ENCODE measurements at regions not wholly inside any gene's neighbourhood (a gene's known extent, or its start where the extent isn't known, plus 50 kb on each side); places are given as distances from the start of the nearest gene placed in this dataset.
A peak's percentile ranks its signal among the peaks of the same experiment; 100 is the strongest.
"Not testable (repeated sequence)": the region's sequence is repeated elsewhere in the genome, so short reads cannot be mapped to it uniquely, and the experiment has no call there.

DNA sequence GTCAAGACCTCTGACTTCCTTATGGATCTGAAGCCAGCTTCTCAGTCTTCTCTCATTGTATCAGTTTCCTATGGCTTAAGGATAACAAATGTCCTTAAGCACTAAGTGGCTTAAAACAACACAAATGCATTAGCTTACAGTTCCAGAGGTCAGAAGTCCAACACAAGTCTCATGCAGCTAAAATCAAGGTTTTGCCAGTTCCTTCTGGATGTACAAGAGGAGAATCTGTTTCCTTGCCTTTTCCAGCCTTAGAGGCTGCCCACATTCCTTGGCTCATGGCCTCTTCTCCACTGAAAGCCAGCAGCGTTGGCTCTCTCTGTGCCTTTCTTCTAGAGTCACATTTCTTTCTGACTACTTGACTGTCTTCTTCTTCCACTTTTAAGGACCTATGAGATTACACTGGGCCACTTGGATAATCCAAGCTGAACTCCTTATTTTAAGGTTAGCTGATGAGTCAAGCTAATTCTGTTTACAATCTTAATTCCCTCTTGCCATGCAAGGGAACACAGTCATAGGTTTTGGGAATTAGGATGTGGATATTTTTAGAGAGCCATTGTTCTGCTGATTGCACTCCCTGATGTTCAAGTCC is 179.0 kb downstream of the BCAS1 start:
- H3K27me3 Mint-ChIP-seq = no peaks in the 10 kb centered on the region
- H3K4me3 Mint-ChIP-seq = no peak overlapping the region
- ATAC-seq (ENCODE audit: low read depth) (no peak), DNase-seq (ENCODE audit: low spot score in 2 of 2) (no peak)
- H3K9me3 Mint-ChIP-seq = no peaks in the 10 kb centered on the region
- H3K27ac Mint-ChIP-seq = peak overlapping the region; percentile 14
- peaks cover 22% of the 10 kb centered on the region for H3K4me1 Mint-ChIP-seq
- H3K36me3 Mint-ChIP-seq = no peaks in the 10 kb centered on the region

DNA sequence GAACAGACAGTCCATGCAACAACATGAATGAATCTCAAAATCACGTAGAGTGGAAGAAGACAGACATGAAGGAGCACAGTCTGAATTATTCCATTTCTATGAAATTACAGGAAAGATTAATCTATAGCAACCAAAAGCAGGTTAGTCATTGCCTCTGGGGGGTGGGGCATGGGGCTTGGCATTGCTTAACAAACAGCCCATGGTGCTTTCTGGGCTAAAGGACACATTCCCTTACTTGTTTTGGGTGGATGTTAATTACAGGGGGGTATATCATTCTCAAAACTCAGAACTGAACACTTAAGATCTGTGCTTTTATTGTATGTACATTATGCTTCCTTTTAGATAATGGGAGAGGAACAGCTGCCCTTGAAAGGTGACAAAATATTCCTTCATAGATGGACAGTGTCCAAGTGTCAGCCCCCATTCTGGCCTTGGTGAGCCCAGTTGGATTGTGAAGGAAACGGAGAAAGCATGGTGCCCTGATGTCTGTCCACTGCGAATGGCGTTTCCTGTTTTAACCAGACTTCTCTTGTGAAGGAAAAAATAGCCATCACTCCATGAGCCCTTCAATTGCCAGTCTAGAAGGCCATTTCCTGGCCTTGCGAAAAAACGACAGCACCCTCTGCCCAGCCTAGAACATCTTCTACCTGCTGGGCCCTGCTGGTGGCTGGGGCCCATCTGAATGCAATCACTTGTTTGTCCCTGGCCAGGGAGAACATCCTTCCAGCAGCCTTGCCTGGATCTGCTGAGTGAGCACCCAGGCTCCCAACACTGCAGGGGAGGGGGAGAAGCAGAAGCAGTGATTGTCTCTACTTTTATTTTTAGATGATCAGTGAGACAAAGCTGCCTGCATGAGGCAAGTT is 179.7 kb downstream of the BCAS1 start:
- Mint-ChIP-seq H3K36me3 (no peaks in the 10 kb centered on the region), H3K4me3 (no peak overlapping the region), H3K9me3 (no peaks in the 10 kb centered on the region), H3K4me1 (peaks cover 22% of the 10 kb centered on the region), H3K27ac (peak overlapping the region; percentile 14), H3K27me3 (no peaks in the 10 kb centered on the region)
- DNase-seq (ENCODE audit: low spot score in 2 of 2) (no peak), ATAC-seq (ENCODE audit: low read depth) (no peak)

DNA sequence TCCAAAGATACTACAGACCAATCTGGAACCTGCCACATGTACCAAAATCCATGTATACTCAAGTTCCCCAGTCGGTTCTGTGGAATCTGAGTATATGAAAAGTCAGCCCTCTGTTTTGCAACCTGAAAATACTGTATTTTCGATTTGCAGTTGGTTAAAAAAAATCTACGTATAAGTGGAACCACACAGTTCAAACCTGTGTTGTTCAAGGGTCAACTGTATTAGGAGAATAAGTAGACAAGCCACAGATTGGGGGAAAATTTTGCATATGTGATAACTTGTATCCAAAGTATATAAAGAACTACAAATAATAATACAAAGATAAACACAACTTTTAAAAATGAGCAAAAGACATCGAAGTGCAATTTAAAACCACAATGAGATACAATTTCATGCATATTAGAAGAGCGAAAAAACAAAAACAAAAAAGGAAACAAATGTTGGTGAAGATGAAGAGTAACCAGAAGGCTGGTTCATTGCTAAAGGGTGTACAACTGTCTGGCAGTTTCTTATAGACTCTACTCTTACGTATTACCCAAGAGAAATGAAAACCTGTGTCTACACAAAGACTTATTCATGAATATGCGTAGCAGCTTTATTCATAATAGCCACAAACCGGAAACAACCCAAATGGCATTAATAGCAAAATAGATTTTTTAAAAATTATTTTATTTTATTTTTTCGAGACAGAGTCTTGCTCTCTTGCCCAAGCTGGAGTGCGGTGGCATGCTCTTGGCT is 180.8 kb downstream of the BCAS1 start:
- DNase-seq (ENCODE audit: low spot score in 2 of 2) = no peak
- H3K4me3 Mint-ChIP-seq = no peak overlapping the region
- ATAC-seq (ENCODE audit: low read depth) = no peak
- no peak overlapping the region for H3K27ac Mint-ChIP-seq
- H3K4me1 Mint-ChIP-seq = peaks cover 17% of the 10 kb centered on the region
- H3K9me3 Mint-ChIP-seq = no peaks in the 10 kb centered on the region
- H3K36me3 Mint-ChIP-seq = no peaks in the 10 kb centered on the region
- no peaks in the 10 kb centered on the region for H3K27me3 Mint-ChIP-seq

DNA sequence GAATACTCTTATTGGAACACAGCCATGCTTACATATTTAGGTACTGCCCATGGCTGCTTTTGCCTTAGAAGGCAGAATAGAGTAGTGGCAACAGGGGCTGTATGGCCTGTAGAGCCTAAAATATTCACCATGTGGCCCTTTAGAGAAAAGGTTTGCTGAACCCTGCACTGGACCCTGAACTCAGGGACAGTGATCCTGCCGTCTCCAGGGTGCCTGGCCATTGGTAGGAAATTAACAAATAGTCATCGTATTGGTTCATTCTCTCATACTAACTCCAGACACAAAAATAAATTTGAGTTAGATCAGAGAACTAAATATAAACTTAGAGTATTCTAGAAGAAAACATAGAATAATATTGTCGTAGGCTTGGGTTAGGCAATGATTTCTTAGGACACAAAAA is 181.4 kb downstream of the BCAS1 start:
- no peak overlapping the region for H3K27ac Mint-ChIP-seq
- no peaks in the 10 kb centered on the region for H3K9me3 Mint-ChIP-seq
- H3K4me1 Mint-ChIP-seq = peaks cover 18% of the 10 kb centered on the region
- DNase-seq (ENCODE audit: low spot score in 2 of 2) = no peak
- ATAC-seq (ENCODE audit: low read depth) = no peak
- H3K27me3 Mint-ChIP-seq = no peaks in the 10 kb centered on the region
- H3K4me3 Mint-ChIP-seq = no peak overlapping the region
- H3K36me3 Mint-ChIP-seq = no peaks in the 10 kb centered on the region

DNA sequence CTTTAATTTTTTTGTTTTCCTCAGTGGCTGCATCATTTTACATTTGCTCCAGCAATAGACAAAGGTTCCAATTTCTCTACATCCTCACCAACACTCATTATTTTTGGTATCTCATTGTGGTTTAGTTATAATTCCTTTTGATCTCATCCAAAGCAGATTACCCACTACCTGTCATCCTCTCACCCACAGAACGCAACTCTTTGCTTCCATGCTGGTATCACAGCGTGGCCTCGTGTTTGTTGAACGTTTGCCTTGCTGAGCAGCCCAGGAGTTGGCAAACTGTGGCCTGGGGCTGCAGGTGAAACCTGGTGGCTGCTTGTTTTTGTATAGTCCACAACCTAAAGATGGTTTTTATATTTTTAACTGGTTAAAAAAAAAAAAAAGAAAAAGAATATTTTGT is 181.9 kb downstream of the BCAS1 start:
- H3K27me3 Mint-ChIP-seq = no peaks in the 10 kb centered on the region
- H3K27ac Mint-ChIP-seq = no peak overlapping the region

DNA sequence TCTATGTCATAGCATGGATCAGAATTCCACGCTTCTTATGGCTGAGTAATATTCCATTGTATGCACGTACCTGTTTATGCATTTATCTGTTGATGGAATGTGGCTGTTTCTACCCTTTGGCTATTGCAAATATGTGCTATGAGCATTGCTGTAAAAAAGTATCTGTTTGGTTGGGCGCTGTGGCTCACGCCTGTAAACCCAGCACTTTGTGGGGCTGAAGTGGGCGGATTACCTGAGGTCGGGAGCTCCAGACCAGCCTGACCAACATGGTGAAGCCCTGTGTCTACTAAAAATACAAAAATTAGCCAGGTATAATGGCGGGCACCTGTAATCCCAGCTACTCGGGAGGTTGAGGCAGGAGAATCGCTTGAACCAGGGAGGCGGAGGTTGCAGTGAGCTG is 182.4 kb downstream of the BCAS1 start:
- peaks cover 11% of the 10 kb centered on the region for H3K4me1 Mint-ChIP-seq
- no peak overlapping the region for H3K27ac Mint-ChIP-seq
- ATAC-seq (ENCODE audit: low read depth) (no peak), DNase-seq (ENCODE audit: low spot score in 2 of 2) (no peak)
- no peaks in the 10 kb centered on the region for H3K36me3 Mint-ChIP-seq
- H3K27me3 Mint-ChIP-seq = no peaks in the 10 kb centered on the region
- no peaks in the 10 kb centered on the region for H3K9me3 Mint-ChIP-seq
- no peak overlapping the region for H3K4me3 Mint-ChIP-seq

More for the DNA sequence above, 181.9 kb downstream of the BCAS1 start:
- H3K4me1 Mint-ChIP-seq = peaks cover 17% of the 10 kb centered on the region
- no peak overlapping the region for H3K4me3 Mint-ChIP-seq
- no peaks in the 10 kb centered on the region for H3K36me3 Mint-ChIP-seq
- no peaks in the 10 kb centered on the region for H3K9me3 Mint-ChIP-seq
- no peak for DNase-seq (ENCODE audit: low spot score in 2 of 2)
- no peak for ATAC-seq (ENCODE audit: low read depth)

DNA sequence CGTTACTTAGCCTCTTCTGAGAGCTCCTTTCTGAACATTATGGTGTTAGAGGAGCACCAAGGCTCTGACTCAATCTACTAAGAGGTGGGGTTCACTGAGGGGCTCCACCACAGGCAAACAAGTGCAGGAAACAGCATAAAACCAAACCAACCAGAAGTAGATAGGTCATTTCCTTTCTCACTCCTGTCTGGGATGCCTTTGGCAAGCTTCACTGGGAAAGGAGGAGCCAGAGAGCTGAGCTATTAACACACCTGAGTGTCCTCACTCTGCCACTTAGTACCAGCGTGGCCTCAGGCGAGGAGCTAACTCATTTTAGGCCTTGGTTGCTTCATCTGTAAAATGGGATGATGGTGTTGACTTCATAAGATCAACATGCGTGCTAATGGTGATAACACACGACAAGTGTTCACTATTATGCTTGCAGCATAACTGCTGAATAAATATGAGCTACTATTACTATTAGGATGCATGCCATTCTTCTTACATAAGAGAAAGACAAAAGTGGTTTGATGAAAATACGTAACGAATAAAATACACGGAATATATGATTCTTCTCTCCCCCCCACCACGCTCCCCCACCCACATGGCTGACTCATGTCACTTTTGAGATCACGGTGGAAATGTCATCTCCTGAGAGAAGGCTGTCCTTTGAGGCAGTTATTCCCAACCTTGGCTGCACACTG is 185.4 kb downstream of the BCAS1 start:
- H3K4me1 Mint-ChIP-seq = peaks cover 6% of the 10 kb centered on the region
- DNase-seq (ENCODE audit: low spot score in 2 of 2) = no peak
- no peak overlapping the region for H3K27ac Mint-ChIP-seq
- H3K4me3 Mint-ChIP-seq = no peak overlapping the region
- H3K9me3 Mint-ChIP-seq = no peaks in the 10 kb centered on the region
- H3K27me3 Mint-ChIP-seq = no peaks in the 10 kb centered on the region
- no peak for ATAC-seq (ENCODE audit: low read depth)
- no peaks in the 10 kb centered on the region for H3K36me3 Mint-ChIP-seq

DNA sequence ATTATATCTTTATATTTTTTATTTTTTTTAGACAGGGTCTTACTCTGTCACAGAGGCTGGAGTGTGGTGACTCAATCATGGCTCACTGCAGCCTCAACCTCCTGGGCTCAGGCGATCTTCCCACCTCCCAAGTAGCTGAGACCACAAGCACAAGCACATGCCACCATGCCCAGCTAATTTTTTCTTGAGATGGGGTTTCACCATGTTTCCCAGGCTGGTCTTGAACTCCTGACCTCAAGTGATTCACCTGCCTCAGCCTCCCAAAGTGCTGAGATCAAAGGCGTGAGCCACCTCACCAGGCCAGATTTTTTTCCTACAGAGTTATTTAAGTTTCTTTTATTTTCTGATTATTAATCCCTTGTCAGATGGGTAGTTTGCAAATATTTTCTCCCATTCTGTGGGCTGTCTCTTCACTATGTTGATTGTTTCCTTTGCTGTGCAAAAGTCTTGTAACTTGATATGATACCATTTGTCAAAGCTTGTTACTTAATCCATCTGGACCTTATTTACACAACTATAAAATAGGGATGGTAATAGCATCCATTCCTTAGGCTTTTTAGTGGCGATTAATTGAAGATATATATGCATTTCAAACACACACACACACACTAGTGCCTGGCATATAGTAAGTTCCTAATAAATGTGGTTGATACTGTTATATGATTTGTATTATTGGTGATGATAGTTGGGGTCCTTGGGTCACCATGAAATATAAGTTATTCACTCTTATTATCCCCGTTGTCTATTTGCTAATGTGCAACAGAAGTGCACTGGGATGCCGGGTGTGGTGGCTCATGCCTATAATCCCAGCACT is 187.1 kb downstream of the BCAS1 start:
- no peaks in the 10 kb centered on the region for H3K36me3 Mint-ChIP-seq
- H3K9me3 Mint-ChIP-seq = no peaks in the 10 kb centered on the region
- DNase-seq (ENCODE audit: low spot score in 2 of 2) (no peak), ATAC-seq (ENCODE audit: low read depth) (no peak)
- H3K4me1 Mint-ChIP-seq = peaks cover 6% of the 10 kb centered on the region
- H3K4me3 Mint-ChIP-seq = no peak overlapping the region
- H3K27me3 Mint-ChIP-seq = no peaks in the 10 kb centered on the region
- H3K27ac Mint-ChIP-seq = no peak overlapping the region

DNA sequence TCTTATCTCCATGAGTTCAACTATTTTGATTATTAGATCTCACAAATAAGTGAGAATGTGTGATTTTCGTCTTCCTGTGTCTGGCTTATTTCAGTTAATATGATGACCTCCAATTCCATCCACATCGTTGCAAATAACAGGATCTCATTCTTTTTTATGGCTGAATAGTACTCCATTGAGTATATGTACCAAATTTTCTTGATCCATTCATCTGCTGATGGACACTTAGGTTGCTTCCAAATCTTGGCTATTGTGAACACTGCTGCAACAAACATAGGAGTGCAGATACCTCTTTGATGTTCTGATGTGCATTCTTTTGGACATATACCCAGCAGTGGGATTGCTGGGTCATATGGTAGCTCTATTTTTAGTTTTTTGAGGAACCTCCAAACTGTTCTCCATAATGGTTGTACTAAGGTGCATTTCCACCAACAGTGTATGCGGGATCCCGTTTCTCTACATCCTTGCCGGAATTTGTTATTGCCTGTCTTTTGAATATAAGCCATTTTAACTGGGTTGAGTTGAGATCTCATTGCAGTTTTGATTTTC is 187.9 kb downstream of the BCAS1 start:
- not testable (repeated sequence) for H3K9me3 Mint-ChIP-seq; H3K27me3 Mint-ChIP-seq; H3K27ac Mint-ChIP-seq; H3K36me3 Mint-ChIP-seq; ATAC-seq (ENCODE audit: low read depth); DNase-seq (ENCODE audit: low spot score in 2 of 2); H3K4me3 Mint-ChIP-seq; H3K4me1 Mint-ChIP-seq

DNA sequence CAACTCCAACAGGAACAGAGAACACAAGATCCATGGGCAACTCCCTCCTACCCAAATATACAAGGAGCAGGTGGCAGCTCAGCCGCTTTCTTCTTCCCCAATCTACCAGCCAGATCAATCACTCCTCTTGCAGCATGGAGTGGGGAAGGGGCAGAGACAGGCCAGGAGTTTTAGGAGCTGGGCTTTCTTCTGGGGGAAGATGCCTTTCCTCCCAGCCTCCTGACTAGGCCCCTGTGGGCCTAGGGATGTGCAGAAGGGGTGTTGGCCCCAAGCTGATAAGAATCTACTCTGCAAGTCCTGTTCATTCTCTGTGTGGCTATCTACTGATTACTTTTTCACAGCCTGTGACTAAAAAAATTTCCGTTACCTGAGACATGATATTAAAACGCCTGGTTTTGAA is 189.0 kb downstream of the BCAS1 start:
- Mint-ChIP-seq H3K9me3 (no peaks in the 10 kb centered on the region), H3K4me3 (no peak overlapping the region), H3K36me3 (no peaks in the 10 kb centered on the region), H3K27me3 (no peaks in the 10 kb centered on the region), H3K27ac (no peak overlapping the region), H3K4me1 (peaks cover 6% of the 10 kb centered on the region)
- ATAC-seq (ENCODE audit: low read depth) (no peak), DNase-seq (ENCODE audit: low spot score in 2 of 2) (no peak)

DNA sequence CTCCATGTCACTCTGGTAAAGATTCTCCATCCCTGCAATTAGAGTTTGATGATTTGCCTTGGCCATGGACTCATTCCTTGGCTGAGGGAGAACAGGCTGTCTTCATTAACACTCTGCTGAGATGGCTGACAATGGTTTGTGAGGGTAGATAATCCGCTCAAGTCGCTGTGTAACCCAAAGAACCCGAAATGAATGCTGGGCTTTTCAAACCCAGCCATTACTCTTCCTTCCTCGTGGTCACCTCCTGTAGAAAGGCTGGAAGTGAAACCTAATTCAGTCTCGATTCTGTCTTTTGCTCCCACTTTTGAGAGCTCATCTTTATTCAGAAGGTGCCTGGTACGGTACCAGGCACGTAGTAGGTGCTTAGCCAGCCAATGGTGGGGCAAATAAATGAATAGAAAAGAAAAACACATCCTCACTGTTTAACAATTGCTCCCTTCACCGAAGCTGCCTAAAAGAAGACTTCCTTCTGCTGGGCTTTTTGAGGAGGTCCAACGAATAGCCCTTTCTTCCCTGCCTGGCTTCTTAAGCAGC is 190.2 kb downstream of the BCAS1 start:
- DNase-seq (ENCODE audit: low spot score in 2 of 2) (no peak), ATAC-seq (ENCODE audit: low read depth) (no peak)
- Mint-ChIP-seq H3K36me3 (no peaks in the 10 kb centered on the region), H3K4me3 (no peak overlapping the region), H3K9me3 (no peaks in the 10 kb centered on the region), H3K27me3 (no peaks in the 10 kb centered on the region), H3K27ac (no peak overlapping the region), H3K4me1 (peaks cover 6% of the 10 kb centered on the region)

DNA sequence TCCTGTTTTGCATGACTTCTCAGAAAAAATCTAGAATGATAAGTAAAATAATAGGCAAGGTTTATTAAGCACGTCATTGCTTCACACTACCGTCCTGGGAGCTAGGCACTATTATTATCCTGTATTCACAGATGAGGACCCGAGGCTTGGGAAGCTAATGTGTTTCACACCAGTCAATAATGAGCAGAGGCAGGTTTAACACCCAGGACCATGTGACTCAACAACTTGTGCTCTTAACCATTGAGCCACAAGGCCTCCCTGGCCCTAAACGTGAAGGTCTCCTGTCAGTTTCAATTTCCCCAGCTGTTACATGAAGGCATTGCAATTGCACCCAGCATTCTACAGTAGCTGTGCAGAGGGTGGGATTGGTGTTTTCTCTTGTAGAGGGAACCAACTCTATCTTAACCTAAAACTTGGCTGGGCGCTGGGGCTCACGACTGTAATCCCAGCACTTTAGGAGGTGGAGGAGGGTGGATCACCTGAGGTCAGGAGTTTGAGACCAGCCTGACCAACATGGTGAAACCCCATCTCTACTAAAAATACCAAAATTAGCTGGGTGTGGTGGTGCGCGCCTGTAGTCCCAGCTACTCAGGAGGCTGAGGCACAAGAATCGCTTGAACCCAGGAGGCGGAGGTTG is 191.2 kb downstream of the BCAS1 start:
- H3K27ac Mint-ChIP-seq = no peak overlapping the region
- no peaks in the 10 kb centered on the region for H3K4me1 Mint-ChIP-seq
- ATAC-seq (ENCODE audit: low read depth) = no peak
- no peaks in the 10 kb centered on the region for H3K27me3 Mint-ChIP-seq
- no peak for DNase-seq (ENCODE audit: low spot score in 2 of 2)
- H3K9me3 Mint-ChIP-seq = no peaks in the 10 kb centered on the region
- no peaks in the 10 kb centered on the region for H3K36me3 Mint-ChIP-seq
- H3K4me3 Mint-ChIP-seq = no peak overlapping the region

Measured in memory B cell (primary cell).